H1 (cell line): ENCODE measurements at regions not wholly inside any gene's neighbourhood (a gene's known extent, or its start where the extent isn't known, plus 50 kb on each side); places are given as distances from the start of the nearest gene placed in this dataset.

ENCODE experiments used
- CTCF ChIA-PET: fragments of 300-600 bp; sonication (Branson Sonifier 250); formaldehyde crosslinking; loops from one replicate; lab custom pipeline; 2021; ENCODE audit not compliant: partially characterized antibody; lab: Charles Lee
- POLR2A ChIA-PET: fragments of 300-600 bp; sonication (Branson Sonifier 250); formaldehyde crosslinking; loops from one replicate; lab custom pipeline; 2021; ENCODE audit warnings: inconsistent platforms; ENCODE audit not compliant: partially characterized antibody; lab: Charles Lee
- DNase-seq, 2 experiments: peaks; one replicate each; pipeline versions ENCODE4 v3.0.0 to v3.0.0-alpha.2; 2010 to 2022; ENCODE audit warnings: low spot score in 2 of 2, low read depth in 1 of 2, mixed read lengths in 1 of 2
- FAIRE-seq: peaks from 2 replicates; lab custom pipeline; 2011; peaks lifted over from hg19 to GRCh38; lab: Jason Lieb, UNC
- H2AFZ ChIP-seq: 2 replicates; pipeline ENCODE4 v1.8.1; 2012; ENCODE audit warnings: low read length, inconsistent platforms
- H2AK5ac ChIP-seq: 2 replicates; pipeline ENCODE4 v1.6.1; 2013; ENCODE audit warnings: low read depth, low read length
- H2BK120ac ChIP-seq: replicated peaks from 2 replicates; pipeline ENCODE3; 2013; ENCODE audit warnings: low read depth, low read length, inconsistent platforms
- H2BK12ac ChIP-seq: 2 replicates; pipeline ENCODE4 v1.6.1; 2013; ENCODE audit warnings: low read depth, low read length
- H2BK15ac ChIP-seq: 2 replicates; pipeline ENCODE4 v1.6.1; 2013; ENCODE audit warnings: low read length
- H2BK20ac ChIP-seq: 2 replicates; pipeline ENCODE4 v1.6.1; 2013; ENCODE audit warnings: low read length
- H2BK5ac ChIP-seq: 2 replicates; pipeline ENCODE4 v1.6.1; 2013; ENCODE audit warnings: low read depth, low read length
- H3K14ac ChIP-seq: 2 replicates; pipeline ENCODE4 v1.6.1; 2013; ENCODE audit warnings: inconsistent platforms; ENCODE audit not compliant: insufficient read length
- H3K18ac ChIP-seq: 2 replicates; pipeline ENCODE4 v1.6.1; 2013; ENCODE audit warnings: low read length; ENCODE audit errors: extremely low read depth
- H3K23ac ChIP-seq: 2 replicates; pipeline ENCODE4 v1.6.1; 2013; ENCODE audit warnings: inconsistent platforms; ENCODE audit not compliant: insufficient read length
- H3K23me2 ChIP-seq: 2 replicates; pipeline ENCODE4 v1.6.1; 2013; ENCODE audit warnings: low read depth, low read length
- H3K27ac ChIP-seq: 2 replicates; pipeline ENCODE4 v1.6.1; 2011; ENCODE audit warnings: low read depth, low read length, inconsistent platforms
- H3K27me3 ChIP-seq, 4 experiments: replicated peaks in 1 of 4; 1 replicate in 1 of 4; 2 replicates in 3 of 4; pipeline versions ENCODE4 v1.6.1 to v1.8.1; 2011 to 2013; ENCODE audit warnings: low read length in 3 of 4, mild to moderate bottlenecking in 3 of 4, inconsistent platforms in 2 of 4, mixed read lengths in 2 of 4, moderate library complexity in 1 of 4; ENCODE audit not compliant: control insufficient read depth in 3 of 4, insufficient read depth in 3 of 4; ENCODE audit errors: extremely low read depth in 1 of 4
- H3K36me3 ChIP-seq, 4 experiments: 2 replicates each; pipeline versions ENCODE4 v1.6.1 to v1.8.1; 2011 to 2013; ENCODE audit warnings: mild to moderate bottlenecking in 4 of 4, low read length in 3 of 4, moderate library complexity in 2 of 4, control low read depth in 1 of 4, inconsistent platforms in 1 of 4; ENCODE audit not compliant: insufficient read depth in 4 of 4, control insufficient read depth in 2 of 4
- H3K4ac ChIP-seq: replicated peaks from 2 replicates; pipeline ENCODE3; 2013; ENCODE audit warnings: low read length, low read depth, mixed read lengths, inconsistent platforms; ENCODE audit not compliant: insufficient read length
- H3K4me1 ChIP-seq, 4 experiments: replicated peaks in 1 of 4; 1 replicate in 1 of 4; 2 replicates in 3 of 4; pipeline versions ENCODE4 v1.6.1 to v1.8.1; 2011 to 2013; ENCODE audit warnings: low read length in 3 of 4, inconsistent platforms in 2 of 4, mixed read lengths in 1 of 4; ENCODE audit not compliant: insufficient read depth in 4 of 4, control insufficient read depth in 3 of 4
- H3K4me2 ChIP-seq, 2 experiments: 2 replicates each; pipeline versions ENCODE4 v1.6.1 to v1.8.1; 2011 to 2013; ENCODE audit warnings: low read depth in 2 of 2, low read length in 2 of 2, control low read depth in 1 of 2, inconsistent platforms in 1 of 2, mild to moderate bottlenecking in 1 of 2; ENCODE audit not compliant: insufficient read depth in 1 of 2
- H3K4me3 ChIP-seq, 4 experiments: fragments of 200-600, 300-600 bp in 1 of 4; sonication (generic), shearing (Covaris generic), sonication (Bioruptor Twin) in 1 of 4; 2 replicates each; pipeline versions ENCODE4 v1.5.1 to v1.8.1; 2011 to 2016; ENCODE audit warnings: low read length in 4 of 4, low read depth in 3 of 4, control low read depth in 2 of 4, inconsistent platforms in 2 of 4, mild to moderate bottlenecking in 2 of 4, mixed read lengths in 1 of 4, moderate library complexity in 1 of 4; ENCODE audit not compliant: insufficient read depth in 2 of 4; ENCODE audit errors: extremely low read depth in 1 of 4
- H3K56ac ChIP-seq: replicated peaks from 2 replicates; pipeline ENCODE3; 2013; ENCODE audit warnings: low read depth, mild to moderate bottlenecking, mixed read lengths, low read length, inconsistent platforms; ENCODE audit not compliant: insufficient read length
- H3K79me1 ChIP-seq: 2 replicates; pipeline ENCODE4 v1.6.1; 2013; ENCODE audit warnings: low read depth, low read length, control low read depth
- H3K79me2 ChIP-seq, 2 experiments: 2 replicates each; pipeline versions ENCODE4 v1.6.1 to v1.8.1; 2012 to 2013; ENCODE audit warnings: low read length in 2 of 2, mild to moderate bottlenecking in 2 of 2, inconsistent platforms in 1 of 2; ENCODE audit not compliant: insufficient read depth in 2 of 2, control insufficient read depth in 1 of 2
- H3K9ac ChIP-seq, 4 experiments: replicated peaks in 1 of 4; 1 replicate in 1 of 4; 2 replicates in 3 of 4; pipeline versions ENCODE4 v1.6.1 to v1.8.1; 2011 to 2013; ENCODE audit warnings: low read depth in 3 of 4, low read length in 3 of 4, control low read depth in 2 of 4, mild to moderate bottlenecking in 2 of 4, moderate library complexity in 2 of 4, inconsistent platforms in 1 of 4; ENCODE audit errors: extremely low read depth in 1 of 4
- H3K9me3 ChIP-seq, 2 experiments: 2 replicates each; pipeline versions ENCODE4 v1.6.1 to v1.8.1; 2012 to 2013; ENCODE audit warnings: mild to moderate bottlenecking in 2 of 2, moderate library complexity in 2 of 2, control low read depth in 1 of 2, inconsistent platforms in 1 of 2, low read depth in 1 of 2, low read length in 1 of 2, mixed read lengths in 1 of 2; ENCODE audit not compliant: insufficient read depth in 2 of 2
- H4K20me1 ChIP-seq, 2 experiments: replicated peaks in 1 of 2; 2 replicates each; pipeline versions ENCODE3 to v1.8.1; 2011 to 2013; ENCODE audit warnings: inconsistent platforms in 2 of 2, low read length in 2 of 2, mild to moderate bottlenecking in 1 of 2; ENCODE audit not compliant: insufficient read depth in 2 of 2, control insufficient read depth in 1 of 2
- H4K5ac ChIP-seq: 2 replicates; pipeline ENCODE4 v1.6.1; 2013; ENCODE audit warnings: low read length, low read depth, mixed read lengths, inconsistent platforms; ENCODE audit not compliant: insufficient read length
- H4K8ac ChIP-seq: 2 replicates; pipeline ENCODE4 v1.8.0; 2013; ENCODE audit warnings: mild to moderate bottlenecking, moderate library complexity, low read length, inconsistent platforms; ENCODE audit not compliant: insufficient read depth; ENCODE audit errors: extremely low read depth
- H4K91ac ChIP-seq: replicated peaks from 2 replicates; pipeline ENCODE3; 2013; ENCODE audit warnings: low read length, mixed read lengths, inconsistent platforms; ENCODE audit not compliant: insufficient read length
- GABPA ChIP-seq: IDR thresholded peaks from 2 replicates; pipeline ENCODE4 v1.6.1; 2011; ENCODE audit warnings: mild to moderate bottlenecking, low read length, moderate library complexity, borderline replicate concordance; ENCODE audit not compliant: insufficient read depth
- KDM4A ChIP-seq: IDR thresholded peaks from one replicate; pipeline ENCODE4 v1.7.1; 2012; ENCODE audit warnings: low read depth, mild to moderate bottlenecking, moderate library complexity, low read length, inconsistent platforms; ENCODE audit not compliant: severe bottlenecking
- MAFK ChIP-seq: IDR thresholded peaks from 2 replicates; pipeline ENCODE4 v1.6.1; 2012; ENCODE audit warnings: low read depth, mild to moderate bottlenecking, improper control_type of control experiment, low read length
- RNF2 ChIP-seq: fragments of 200-900, 300-1000 bp; sonication (generic); IDR thresholded peaks from 2 replicates; pipeline ENCODE4 v1.7.1; 2016; ENCODE audit warnings: borderline replicate concordance, low read depth, mild to moderate bottlenecking, antibody characterized with exemption, low read length; ENCODE audit not compliant: poor library complexity, severe bottlenecking; ENCODE audit errors: missing control alignments
- SRF ChIP-seq: IDR thresholded peaks from 2 replicates; pipeline ENCODE4 v1.6.1; 2011; ENCODE audit warnings: mild to moderate bottlenecking, low read depth, low read length, moderate library complexity
- SUZ12 ChIP-seq: fragments of 200-600 bp; sonication (generic); IDR thresholded peaks from 2 replicates; pipeline ENCODE4 v1.6.1; 2012; ENCODE audit warnings: mild to moderate bottlenecking, inconsistent platforms, low read length, moderate library complexity, mixed read lengths
- WGBS, 2 experiments: shearing (Covaris generic) in 1 of 2; methylation state at CpG; one replicate each; pipeline versions ENCODE4 v1.1.6 to v1.1.7; 2013 to 2015; ENCODE audit warnings: low lambda C conversion rate in 2 of 2, mixed read lengths in 2 of 2, inconsistent platforms in 1 of 2, low coverage in 1 of 2, missing lambda C conversion rate in 1 of 2; ENCODE audit not compliant: insufficient replicate concordance in 2 of 2, insufficient coverage in 1 of 2, insufficient read length in 1 of 2; ENCODE audit errors: extremely low coverage in 1 of 2, missing lambda C conversion rate in 1 of 2; 5-methylcytosine and 5-hydroxymethylcytosine counted together
- TF ChIP-seq, protein P1 (sequence below): IDR thresholded peaks from 2 replicates; pipeline ENCODE4 v1.6.1; 2012; ENCODE audit warnings: inconsistent platforms

GRCh38 chr5:33235304-33235703 lies 205.5 kb upstream of the TARS1 start:
- H3K4me1 ChIP-seq, result no peaks in the 10 kb centered on the region
- WGBS, 2 experiments, result 94% methylated on average over 4 of the region's 4 CpGs; no CpG with 5 or more reads in 1 of the 2 experiments
- no peak overlapping the region for H2BK15ac ChIP-seq
- H2BK120ac ChIP-seq, result no peak overlapping the region
- H3K18ac ChIP-seq, result no peak overlapping the region
- no peak overlapping the region for H2AFZ ChIP-seq
- H3K4me2 ChIP-seq, result no peak overlapping the region
- H4K20me1 ChIP-seq, result no peaks in the 10 kb centered on the region
- H4K8ac ChIP-seq, result no peak overlapping the region
- H3K36me3 ChIP-seq, result no peaks in the 10 kb centered on the region
- H3K4ac ChIP-seq, result no peak overlapping the region
- no peak overlapping the region for H3K56ac ChIP-seq
- H3K4me3 ChIP-seq, result no peak overlapping the region
- H3K14ac ChIP-seq, result no peak overlapping the region
- H4K5ac ChIP-seq, result no peak overlapping the region
- DNase-seq, result no peak
- H4K91ac ChIP-seq, result no peak overlapping the region
- TF ChIP-seq, protein P1, sequence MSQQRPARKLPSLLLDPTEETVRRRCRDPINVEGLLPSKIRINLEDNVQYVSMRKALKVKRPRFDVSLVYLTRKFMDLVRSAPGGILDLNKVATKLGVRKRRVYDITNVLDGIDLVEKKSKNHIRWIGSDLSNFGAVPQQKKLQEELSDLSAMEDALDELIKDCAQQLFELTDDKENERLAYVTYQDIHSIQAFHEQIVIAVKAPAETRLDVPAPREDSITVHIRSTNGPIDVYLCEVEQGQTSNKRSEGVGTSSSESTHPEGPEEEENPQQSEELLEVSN, result no peak
- no peak for TF ChIP-seq MAFK
- TF ChIP-seq SRF, result no peak
- TF ChIP-seq SUZ12, result no peak
- no peak for TF ChIP-seq RNF2
- TF ChIP-seq KDM4A, result no peak
- no peak for TF ChIP-seq GABPA
- TF ChIP-seq, all 59 proteins: peak for 0
- Histone ChIP-seq H2BK5ac (no peak overlapping the region), H3K23ac (no peak overlapping the region), H3K79me2 (no peaks in the 10 kb centered on the region), H3K23me2 (no peaks in the 10 kb centered on the region), H3K9ac (no peak overlapping the region), H3K27ac (no peak overlapping the region), H2BK20ac (no peak overlapping the region), H3K79me1 (no peaks in the 10 kb centered on the region), H2AK5ac (no peak overlapping the region), H2BK12ac (no peak overlapping the region), H3K9me3 (no peaks in the 10 kb centered on the region), H3K27me3 (no peaks in the 10 kb centered on the region)
- no peak for FAIRE-seq
- POLR2A ChIA-PET, result no interaction called here
- CTCF ChIA-PET, result interaction anchor here (0.6 kb wide), 3 partner anchors 18 to 49 kb away, joined by 3 to 7 read pairs (median 5); no protein-coding TSS in a partner anchor
